GM21723 (cell line): ENCODE measurements at regions not wholly inside any gene's neighbourhood (a gene's known extent, or its start where the extent isn't known, plus 50 kb on each side); places are given as distances from the start of the nearest gene placed in this dataset.

Experiments used
- ATAC-seq: cut with Tn5 transposase; IDR thresholded peaks from one replicate; pipeline ENCODE4 v1.9.1; 2021; ENCODE audit warnings: mild to moderate bottlenecking, moderate library complexity; ENCODE audit not compliant: unreplicated experiment

DNA sequence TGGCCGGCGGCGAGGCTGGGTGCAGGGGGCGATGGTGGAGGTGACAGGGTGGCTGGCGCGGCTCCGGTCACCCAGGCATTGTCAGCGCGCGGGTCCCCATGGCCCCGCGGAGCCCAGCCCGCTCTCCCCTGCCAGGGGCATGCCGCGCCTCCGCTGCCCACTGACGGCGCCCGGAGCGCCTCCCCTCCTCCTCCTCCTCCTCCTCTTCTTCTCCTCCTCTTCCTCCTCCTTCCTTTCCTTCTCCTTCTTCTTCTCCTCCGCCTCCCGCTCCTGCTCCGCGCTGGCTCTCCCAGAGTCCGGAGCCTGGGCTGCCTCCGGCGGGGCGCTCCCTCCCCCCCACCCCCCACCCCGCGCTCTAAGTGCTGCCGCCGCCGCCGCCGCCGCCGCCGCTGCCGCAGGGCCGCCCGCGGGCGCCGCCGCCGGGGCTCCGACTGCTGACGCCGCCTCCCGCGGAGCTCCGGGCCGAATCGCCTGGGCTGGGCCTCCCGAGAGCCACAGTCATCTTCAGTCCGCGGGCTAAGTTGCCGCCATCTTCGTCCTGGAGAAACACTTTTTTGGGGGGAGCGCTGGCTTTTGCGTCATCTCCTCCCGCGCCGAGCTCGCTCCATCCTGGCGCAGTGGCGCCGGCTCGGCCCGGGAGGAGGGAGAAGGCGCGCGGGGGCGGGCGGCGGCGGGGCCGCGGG lies 348.3 kb downstream of the LIG4 start:
- no peak for ATAC-seq

GRCh38 chr13:107866032-107866940 lies 349.1 kb downstream of the LIG4 start:
- ATAC-seq = no peak

- ATAC-seq = no peak
Observed at GRCh38 chr13:107865643-107866031, 349.7 kb downstream of the LIG4 start.

- no peak for ATAC-seq
Observed at GRCh38 chr13:107865318-107865575, 350.1 kb downstream of the LIG4 start.

DNA sequence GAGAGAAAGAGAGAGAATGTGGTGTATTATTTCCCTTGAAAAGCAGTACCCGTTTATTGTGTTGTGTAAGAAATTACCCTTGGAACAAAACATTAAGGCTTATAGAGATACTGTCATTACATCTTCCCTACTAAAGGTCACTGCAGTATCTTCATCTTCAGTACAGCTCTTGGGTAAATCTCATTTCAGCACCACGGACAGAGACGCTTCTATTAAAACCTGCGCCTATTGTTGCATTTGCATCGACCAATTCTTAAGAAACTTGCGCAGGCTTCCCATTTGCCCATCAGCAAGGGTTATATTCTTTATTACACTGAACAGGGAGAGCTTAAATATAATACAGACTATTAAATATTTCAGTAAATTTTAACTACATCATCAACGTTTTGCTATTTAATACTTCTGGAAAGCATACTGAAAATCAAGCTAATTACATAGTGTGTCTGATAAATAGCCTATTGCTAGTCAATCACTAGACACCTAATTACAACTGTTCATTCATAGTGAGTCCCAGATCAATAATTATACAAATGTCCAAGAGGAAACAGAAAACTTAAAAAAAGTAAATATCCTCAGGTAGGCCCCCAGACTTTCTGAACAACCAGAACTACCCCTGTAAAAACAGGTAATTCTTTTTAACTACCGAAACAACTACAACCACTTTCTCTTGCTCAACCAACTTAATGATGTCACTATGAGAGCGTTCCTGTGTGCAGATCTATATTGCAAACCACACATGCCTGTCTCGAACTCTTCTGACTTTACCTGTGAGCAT lies 350.6 kb downstream of the LIG4 start:
- ATAC-seq = no peak

DNA sequence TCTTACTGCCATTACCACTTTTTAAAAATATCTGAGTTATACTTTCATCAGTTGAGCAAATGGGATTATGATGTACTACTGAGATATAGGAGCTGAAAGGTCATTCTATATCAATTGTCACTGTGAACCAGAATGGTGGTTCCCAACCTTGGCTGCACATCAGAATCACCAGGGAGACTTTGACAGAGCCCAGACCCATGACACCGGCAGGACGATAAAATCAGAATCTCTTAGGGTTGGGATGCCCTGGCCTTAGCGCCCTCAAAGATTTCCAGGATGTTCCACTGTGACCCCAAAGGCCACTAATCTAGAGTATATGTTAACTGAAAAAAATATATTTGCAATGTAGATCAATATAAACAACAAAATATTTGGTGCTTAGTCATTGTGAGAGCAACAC lies 355.1 kb downstream of the LIG4 start:
- ATAC-seq = no peak

DNA sequence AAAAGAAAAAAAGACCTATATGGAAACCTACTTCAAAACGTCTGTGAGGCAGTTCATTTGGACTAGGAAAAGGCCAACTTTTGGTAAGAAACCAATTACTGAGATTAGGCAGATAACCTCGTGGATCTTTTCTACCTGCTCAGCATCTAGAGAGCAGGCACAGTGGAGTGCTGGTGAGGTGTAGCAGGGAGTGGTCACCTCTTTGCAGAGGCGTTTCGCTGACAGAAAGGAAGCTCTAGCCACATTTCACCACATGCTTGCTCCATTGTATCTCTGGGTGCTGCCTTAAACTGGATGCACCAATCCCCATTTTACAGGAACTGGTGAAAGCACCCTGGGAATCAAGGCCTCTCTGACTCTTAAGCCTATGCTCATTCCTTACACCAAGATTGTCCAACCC lies 360.5 kb downstream of the LIG4 start:
- ATAC-seq = no peak

DNA sequence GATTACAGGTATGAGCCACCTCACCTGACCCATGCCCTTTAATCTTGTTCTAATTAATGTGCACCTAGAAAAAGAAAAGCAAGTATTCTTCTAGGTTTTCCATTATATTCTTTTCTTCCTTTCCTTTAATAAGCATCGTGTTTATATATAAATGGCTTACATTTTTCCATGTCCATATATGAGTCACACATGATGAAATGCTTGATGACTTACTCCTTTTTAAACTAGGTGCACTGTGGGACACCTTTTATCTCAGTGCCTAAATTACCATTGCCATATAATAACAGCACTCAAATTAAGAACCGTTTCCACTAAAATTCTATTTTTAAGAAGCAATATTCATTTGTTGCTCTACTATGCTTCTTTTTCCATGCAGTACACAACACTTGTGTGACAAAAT lies 363.3 kb downstream of the LIG4 start:
- no peak for ATAC-seq

GRCh38 chr13:107851670-107852069 lies 363.7 kb downstream of the LIG4 start:
- no peak for ATAC-seq

GRCh38 chr13:107847406-107847805 lies 367.9 kb downstream of the LIG4 start:
- no peak for ATAC-seq

DNA sequence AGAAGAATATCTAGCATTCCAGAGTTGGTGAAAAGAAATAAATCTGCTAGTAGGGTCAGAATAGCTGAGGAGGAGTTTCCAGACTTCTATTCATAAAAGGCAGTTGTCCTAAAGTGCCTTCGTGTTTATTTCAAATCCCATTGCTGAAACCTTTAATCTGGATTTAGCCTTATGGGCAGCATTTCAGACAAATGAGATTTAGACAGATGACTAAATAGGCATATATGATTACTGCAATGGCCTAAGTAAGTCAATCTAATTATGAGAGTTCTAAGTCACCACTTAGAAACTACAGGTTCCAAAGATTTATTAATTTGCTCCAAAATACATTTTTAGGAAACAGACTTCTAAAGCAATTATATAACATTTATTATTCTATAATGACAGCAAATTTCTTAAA lies 368.7 kb downstream of the LIG4 start:
- ATAC-seq = no peak

DNA sequence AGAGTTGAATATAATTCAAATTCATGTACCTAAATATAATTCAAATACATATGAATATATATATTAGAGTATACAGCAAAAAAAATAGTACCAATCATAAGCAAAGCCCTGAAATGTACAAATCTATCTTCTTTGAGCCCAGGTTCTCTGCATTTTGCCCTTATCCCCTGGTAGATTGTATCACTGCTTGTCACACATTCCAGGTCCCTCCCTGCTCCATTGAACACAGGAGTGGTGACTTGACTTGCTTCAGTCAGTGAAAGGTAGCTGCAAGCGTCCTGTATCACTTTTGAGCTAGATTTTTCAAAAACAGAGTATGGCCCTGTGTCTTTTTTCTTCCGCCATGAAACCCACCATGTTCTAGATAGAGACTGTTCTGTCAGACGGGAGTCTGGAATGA lies 369.4 kb downstream of the LIG4 start:
- ATAC-seq = no peak

GRCh38 chr13:107843681-107844080 lies 371.7 kb downstream of the LIG4 start:
- no peak for ATAC-seq

DNA sequence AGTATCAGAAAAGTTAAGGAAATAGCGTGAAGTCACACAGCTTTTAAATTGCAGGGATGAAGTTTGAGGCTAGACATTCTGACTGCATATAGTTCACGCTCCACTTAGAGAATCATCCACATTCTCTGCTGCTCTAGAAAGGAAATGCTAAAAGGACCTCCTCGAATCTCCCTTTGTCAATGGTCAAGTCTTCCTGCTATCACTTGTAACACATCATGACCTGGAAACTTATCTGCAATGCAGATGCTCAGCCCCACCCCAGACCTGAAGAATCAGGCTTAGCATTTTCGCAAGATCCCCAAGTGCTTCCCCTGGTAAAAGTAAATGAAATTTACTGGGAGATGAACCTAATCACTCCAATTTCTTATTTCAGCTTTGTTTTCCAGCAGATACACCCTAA lies 372.1 kb downstream of the LIG4 start:
- no peak for ATAC-seq

DNA sequence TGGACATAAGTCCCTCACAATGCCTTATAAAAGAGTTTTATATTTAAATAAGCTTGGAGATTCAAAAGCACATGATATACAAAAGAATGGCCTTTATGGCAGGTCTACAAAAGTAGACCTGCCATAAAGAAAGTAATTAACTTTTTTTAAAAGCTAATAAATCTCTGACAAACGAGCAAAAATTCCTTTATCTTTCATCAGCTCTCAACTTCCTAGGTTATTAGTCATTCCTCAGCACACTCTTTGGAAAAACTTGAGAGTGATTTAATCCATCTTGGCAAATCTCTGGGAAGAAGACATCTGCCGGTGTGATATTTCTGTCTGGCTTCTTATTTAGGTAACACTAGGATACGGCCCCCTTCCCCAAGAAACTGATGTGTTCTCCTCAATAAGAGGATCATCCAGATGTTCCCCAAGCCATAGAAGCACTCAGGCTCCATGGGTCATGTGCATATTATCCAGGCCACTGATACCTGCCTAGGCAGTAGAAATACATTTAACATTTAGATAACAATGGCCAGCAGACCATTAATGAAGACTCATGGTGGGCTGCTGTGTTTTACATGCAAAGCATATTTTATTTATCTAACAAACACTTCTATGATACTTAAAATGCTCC lies 372.7 kb downstream of the LIG4 start:
- no peak for ATAC-seq

GRCh38 chr13:107838588-107839161 lies 376.7 kb downstream of the LIG4 start:
- ATAC-seq = no peak

DNA sequence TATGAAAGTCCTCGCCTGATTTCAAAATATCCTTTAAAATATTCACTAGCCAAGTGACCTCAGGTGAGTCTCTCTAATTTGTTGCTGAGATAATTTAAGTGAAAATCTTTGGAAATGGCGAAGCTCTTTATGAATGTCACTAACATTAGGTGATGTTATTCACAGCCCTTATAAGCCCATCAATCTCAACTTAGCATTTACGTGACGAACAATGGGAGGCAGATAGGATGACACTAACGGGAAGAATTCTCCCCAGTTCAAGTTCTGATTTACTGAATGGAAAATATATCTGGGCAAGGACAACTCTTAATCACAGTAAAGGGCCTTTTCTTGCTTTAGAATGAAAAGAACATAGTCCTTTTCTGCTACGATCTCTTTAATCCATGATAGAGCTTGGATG lies 378.7 kb downstream of the LIG4 start:
- no peak for ATAC-seq

- ATAC-seq = no peak
Observed at GRCh38 chr13:107835339-107836018, 379.9 kb downstream of the LIG4 start.

DNA sequence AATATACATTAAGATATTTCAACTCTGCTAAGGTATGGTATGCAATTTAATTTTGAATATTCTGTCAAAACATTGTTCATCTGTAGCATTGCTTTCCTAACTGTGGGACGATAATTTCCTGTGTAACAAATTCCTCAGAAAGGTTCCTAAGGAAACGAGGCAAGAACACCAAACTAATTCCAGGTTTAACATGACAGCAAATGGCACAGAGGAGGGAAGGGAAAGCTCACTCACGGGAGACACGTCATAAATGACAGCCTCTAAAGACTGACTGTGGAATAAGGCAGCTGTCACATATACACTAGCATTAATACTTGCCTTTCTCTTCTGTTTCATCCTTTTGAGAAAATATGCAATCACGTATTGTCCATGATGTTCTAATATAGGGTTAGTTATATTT lies 380.6 kb downstream of the LIG4 start:
- ATAC-seq = no peak

DNA sequence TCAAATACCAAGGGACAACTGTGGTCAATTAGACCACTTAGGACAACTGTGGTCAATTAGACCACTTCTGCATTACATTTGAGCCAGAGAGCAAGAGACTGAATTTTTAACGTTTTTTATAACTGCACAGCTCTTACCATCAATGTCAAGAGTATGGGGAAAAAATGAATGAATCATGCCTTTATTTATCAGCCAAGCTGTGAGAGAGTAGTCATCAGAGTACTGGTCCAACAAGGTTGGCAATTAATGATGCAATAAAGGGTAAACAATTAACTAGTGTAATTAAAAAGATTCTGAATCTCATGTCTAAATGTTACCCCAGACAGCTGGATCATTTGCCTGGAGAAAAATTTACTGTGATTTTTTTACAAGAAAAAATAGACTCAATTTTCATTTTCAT lies 381.1 kb downstream of the LIG4 start:
- no peak for ATAC-seq
